Progenitor cell of endocrine pancreas (in vitro differentiated cells): ENCODE measurements at regions not wholly inside any gene's neighbourhood (a gene's known extent, or its start where the extent isn't known, plus 50 kb on each side); places are given as distances from the start of the nearest gene placed in this dataset.
A peak's percentile ranks its signal among the peaks of the same experiment; 100 is the strongest.

Experiments
- DNase-seq: peaks from one replicate; pipeline ENCODE4 v3.0.0; 2021; ENCODE audit warnings: low spot score; ENCODE audit not compliant: unreplicated experiment
- H3K27ac Mint-ChIP-seq: 2 replicates; pipeline ENCODE4 v1.8.0; 2021; ENCODE audit warnings: mild to moderate bottlenecking, moderate library complexity, mixed read lengths
- H3K27me3 Mint-ChIP-seq: 2 replicates; pipeline ENCODE4 v1.8.0; 2021; ENCODE audit warnings: mixed read lengths
- H3K36me3 Mint-ChIP-seq: 2 replicates; pipeline ENCODE4 v1.8.0; 2022; ENCODE audit warnings: mixed read lengths; ENCODE audit not compliant: insufficient read depth
- H3K4me1 Mint-ChIP-seq: 2 replicates; pipeline ENCODE4 v1.8.0; 2021; ENCODE audit warnings: low read depth, mixed read lengths
- H3K4me3 Mint-ChIP-seq: 2 replicates; pipeline ENCODE4 v1.8.0; 2021; ENCODE audit warnings: low read depth, mild to moderate bottlenecking, moderate library complexity, mixed read lengths
- H3K9me3 Mint-ChIP-seq: 2 replicates; pipeline ENCODE4 v1.8.0; 2021; ENCODE audit warnings: low read depth, mixed read lengths
- CTCF ChIP-seq: fragments of 200-600 bp; sonication (generic); IDR thresholded peaks from one replicate; pipeline ENCODE4 v1.5.0; 2021; ENCODE audit warnings: antibody characterized with exemption, mild to moderate bottlenecking; ENCODE audit not compliant: unreplicated experiment

- H3K9me3 Mint-ChIP-seq = peaks cover 30% of the 10 kb centered on the region
- no peaks in the 10 kb centered on the region for H3K36me3 Mint-ChIP-seq
- H3K4me3 Mint-ChIP-seq = no peak overlapping the region
- no peak for TF ChIP-seq CTCF
- H3K4me1 Mint-ChIP-seq = no peaks in the 10 kb centered on the region
- H3K27ac Mint-ChIP-seq = no peak overlapping the region
- DNase-seq = no peak
- no peaks in the 10 kb centered on the region for H3K27me3 Mint-ChIP-seq
Measured at GRCh38 chrX:49773993-49774392, 55.1 kb upstream of the PAGE4 start.

- no peak for TF ChIP-seq CTCF
- no peaks in the 10 kb centered on the region for H3K27me3 Mint-ChIP-seq
- H3K36me3 Mint-ChIP-seq = no peaks in the 10 kb centered on the region
- no peak overlapping the region for H3K27ac Mint-ChIP-seq
- DNase-seq = no peak
- peaks cover 11% of the 10 kb centered on the region for H3K9me3 Mint-ChIP-seq
- no peak overlapping the region for H3K4me3 Mint-ChIP-seq
- no peaks in the 10 kb centered on the region for H3K4me1 Mint-ChIP-seq
Measured at GRCh38 chrX:49767236-49767635, 61.9 kb upstream of the PAGE4 start.

DNA sequence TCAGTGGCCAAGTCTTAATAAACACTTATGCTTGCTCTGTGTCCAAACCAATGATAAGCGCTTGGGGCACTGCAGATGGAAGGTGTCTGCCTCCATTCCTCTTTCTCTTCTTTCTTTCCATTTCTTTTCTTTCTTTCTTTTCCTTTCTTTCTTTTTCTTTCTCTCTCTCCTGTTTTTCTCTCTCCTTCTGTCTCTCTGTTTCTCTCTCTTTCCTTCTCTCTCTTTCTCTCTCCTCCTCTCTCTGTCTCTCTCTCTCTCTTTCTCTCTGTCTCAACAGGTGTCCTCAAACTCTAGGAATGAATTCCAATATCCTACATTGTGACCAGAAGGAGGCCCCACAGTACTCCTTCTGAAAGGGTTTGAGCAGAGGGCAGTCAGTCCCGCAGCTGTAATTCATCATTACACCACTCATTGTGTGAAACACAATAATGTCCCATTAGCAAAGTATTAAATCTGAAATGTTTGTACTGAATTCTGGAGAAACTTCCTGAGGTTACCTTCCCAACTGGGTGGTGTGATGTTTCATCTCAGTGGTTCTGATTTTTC is 66.5 kb upstream of the PAGE1 start:
- Mint-ChIP-seq H3K4me3 (no peak overlapping the region), H3K4me1 (no peaks in the 10 kb centered on the region), H3K27me3 (no peaks in the 10 kb centered on the region), H3K36me3 (no peaks in the 10 kb centered on the region), H3K9me3 (peaks cover 4% of the 10 kb centered on the region), H3K27ac (no peak overlapping the region)
- TF ChIP-seq CTCF = no peak
- no peak for DNase-seq

- Mint-ChIP-seq H3K27ac (no peak overlapping the region), H3K4me3 (no peak overlapping the region), H3K27me3 (no peaks in the 10 kb centered on the region), H3K36me3 (no peaks in the 10 kb centered on the region), H3K9me3 (peaks cover 4% of the 10 kb centered on the region), H3K4me1 (no peaks in the 10 kb centered on the region)
- TF ChIP-seq CTCF = peak; percentile 52
- no peak for DNase-seq
Measured at GRCh38 chrX:49761481-49761880, 65.7 kb upstream of the PAGE1 start.

GRCh38 chrX:49760290-49760890 is 64.6 kb upstream of the PAGE1 start:
- H3K36me3 Mint-ChIP-seq = no peaks in the 10 kb centered on the region
- H3K9me3 Mint-ChIP-seq = peaks cover 4% of the 10 kb centered on the region
- no peak for TF ChIP-seq CTCF

More at GRCh38 chrX:49760290-49760890, 64.6 kb upstream of the PAGE1 start:
- no peak overlapping the region for H3K4me3 Mint-ChIP-seq
- H3K4me1 Mint-ChIP-seq = no peaks in the 10 kb centered on the region
- H3K27me3 Mint-ChIP-seq = no peaks in the 10 kb centered on the region
- H3K27ac Mint-ChIP-seq = no peak overlapping the region
- no peak for DNase-seq
